GM21360 (cell line): ENCODE measurements at regions not wholly inside any gene's neighbourhood (a gene's known extent, or its start where the extent isn't known, plus 50 kb on each side); places are given as distances from the start of the nearest gene placed in this dataset.
"Not testable (repeated sequence)": the region's sequence is repeated elsewhere in the genome, so short reads cannot be mapped to it uniquely, and the experiment has no call there.

Experiments
- ATAC-seq: cut with Tn5 transposase; IDR thresholded peaks from one replicate; pipeline ENCODE4 v1.9.1; 2021; ENCODE audit warnings: mild to moderate bottlenecking, moderate library complexity; ENCODE audit not compliant: unreplicated experiment

DNA sequence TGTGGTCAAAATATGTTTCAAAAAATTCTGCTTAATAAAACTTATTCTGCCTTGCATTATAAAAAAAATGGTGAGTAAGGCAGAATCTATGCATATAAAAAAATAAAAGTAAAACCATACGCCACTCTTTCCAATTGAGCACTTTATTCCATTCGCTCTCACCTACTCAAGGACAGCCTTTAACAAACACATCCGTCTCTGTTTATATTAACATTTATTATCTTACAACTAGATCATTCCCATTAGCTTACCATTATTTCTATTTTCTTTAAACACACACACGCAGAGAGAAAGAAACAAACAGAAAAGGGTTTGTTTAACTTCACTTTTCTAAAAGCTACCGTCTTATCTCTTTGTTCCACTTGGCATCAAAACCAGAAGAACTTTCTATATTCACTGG lies 598.9 kb upstream of the CHRM3 start:
- ATAC-seq = no peak

DNA sequence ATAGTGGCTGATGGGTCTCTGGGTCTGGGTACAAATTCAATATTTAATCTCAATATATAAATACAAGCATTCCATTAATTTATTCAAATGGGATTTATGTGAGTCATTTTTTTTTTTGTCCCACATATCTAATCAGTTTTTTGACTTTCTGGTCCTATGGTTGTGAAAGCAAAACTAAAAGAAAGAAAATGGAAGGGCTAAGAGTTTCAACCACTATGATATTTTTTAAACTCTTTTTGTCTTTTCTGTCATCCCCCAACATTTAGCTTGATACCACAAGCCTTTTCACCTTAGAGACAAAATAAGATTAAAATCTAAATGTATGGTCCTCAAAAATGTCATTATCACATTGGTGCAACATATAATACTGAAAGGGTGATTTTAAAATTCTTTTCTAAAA lies 602.7 kb upstream of the CHRM3 start:
- no peak for ATAC-seq

DNA sequence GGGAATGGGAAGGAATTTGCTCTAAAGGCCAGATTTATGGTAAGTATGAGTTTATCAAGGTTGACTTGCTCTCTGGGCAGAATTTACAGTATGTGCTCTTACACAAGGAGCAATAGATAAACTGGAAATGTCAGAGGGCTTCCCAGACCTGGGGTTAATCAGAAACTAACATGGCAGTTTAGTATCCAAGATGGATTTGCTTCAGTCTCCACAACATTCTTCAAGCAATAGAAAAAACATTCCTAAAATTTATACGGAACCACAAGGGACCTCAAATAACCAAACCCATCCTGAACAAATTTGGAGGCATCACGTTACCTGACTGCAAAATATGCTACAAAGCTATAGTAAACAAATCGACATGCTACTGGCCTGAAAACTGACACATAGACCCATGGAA lies 606.7 kb upstream of the CHRM3 start:
- no peak for ATAC-seq

DNA sequence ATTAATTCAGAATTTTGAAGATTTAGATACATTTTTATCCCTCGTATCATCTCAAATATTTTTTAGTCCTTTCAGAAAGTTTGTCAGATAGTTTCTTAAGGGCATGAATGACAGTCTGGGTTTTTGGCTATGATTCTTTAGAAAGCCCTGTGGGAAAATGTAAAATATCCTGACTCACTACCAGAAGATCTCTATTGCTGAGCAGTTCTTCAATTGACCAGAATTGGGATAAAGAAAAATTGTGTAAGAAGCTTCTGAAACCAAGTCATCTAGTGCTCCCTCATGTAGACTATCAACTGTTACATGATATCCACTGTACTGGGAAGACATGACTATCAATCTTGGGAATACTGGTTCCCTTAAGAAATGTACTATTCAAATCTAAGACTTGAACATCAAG lies 608.3 kb upstream of the CHRM3 start:
- ATAC-seq = no peak

DNA sequence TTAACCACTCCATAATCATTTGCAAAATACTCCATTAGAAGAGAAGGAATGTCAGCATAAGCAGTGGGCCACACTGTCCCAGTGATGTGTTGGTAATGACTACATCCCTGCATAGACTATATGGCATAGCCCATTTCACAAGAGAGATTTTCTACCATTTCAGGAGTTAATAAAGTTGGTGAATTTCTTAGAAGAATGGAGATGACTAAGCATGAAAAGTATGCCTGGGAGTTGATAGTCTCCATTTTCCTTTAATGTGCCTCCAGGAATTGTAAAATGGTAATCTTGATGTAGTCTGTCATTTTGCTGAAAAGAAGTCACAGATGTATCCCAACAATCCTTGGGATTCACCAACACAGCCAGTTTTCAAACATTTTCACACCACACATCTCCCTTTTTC lies 608.8 kb upstream of the CHRM3 start:
- no peak for ATAC-seq

DNA sequence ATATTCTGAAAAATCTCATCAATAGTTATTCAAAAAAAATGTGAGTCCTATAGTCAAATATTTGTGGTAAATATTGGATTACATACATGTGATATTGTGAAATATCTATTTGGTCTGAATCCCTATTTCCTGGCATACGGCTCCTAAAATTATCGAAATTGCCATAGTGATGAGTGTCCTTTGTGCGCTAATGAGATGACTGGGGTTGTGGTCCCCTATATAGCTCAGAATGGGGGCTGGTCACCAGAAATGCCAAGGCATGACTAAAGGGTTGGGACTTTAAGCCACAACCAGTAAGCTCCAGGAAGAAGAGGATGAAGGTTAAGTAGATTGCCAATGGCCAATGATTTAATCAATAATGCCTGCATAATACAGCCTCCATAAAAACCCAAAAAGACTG lies 610.2 kb upstream of the CHRM3 start:
- ATAC-seq = no peak

DNA sequence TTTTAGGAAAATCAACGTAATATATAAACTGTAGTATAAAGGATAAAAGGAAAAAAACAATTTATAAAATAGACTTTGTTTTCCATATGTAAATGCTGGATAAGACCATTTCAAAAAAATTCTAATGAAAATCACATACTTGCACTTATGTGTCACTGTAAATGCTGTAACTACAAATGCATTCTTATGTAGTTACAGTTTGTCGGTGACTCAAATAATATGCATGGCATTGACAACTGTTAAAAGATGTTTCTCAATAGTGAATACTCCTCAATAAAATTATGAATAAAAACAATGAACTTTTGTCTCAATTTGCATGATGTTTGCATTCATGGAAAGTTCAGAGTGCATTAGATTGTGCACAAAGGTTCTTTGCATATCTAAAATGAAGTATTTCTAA lies 614.0 kb upstream of the CHRM3 start:
- ATAC-seq = no peak

DNA sequence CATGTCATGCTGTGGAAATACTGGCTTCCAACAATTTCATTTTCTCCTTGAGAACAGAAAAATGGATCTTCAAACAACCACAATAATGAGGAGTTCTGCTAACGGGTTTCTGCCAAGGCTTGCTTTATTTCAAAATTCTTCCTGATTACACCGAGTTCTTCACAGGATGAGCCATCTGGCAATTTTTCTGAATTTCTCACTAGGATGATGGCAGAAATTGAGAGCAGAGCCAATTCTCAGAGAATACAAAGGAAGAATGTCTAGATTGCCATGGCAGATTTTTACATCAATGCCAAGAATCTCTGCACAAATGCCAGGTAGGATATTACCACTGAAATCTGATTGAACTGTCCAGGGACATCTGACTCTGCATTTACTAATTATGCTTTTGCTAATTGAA lies 619.0 kb upstream of the CHRM3 start:
- ATAC-seq = no peak

DNA sequence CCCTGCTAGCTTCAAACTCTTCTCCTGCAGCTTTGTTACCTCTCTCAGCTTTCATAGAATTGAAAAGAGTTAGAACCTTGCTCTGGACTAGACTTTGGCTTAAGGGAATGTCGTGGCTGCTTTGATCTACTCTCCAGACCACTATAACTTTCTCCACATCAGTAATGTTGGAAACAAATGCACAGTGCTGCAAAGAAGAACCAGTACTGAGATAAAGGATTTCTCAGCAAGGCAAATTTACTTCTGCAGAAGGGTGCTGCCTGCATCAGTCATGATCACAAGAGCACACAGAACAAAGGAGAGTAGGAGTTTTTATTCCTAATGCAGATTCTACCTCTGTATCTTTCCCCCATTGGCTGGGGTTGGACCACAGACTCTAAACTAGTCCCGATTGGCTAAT lies 621.6 kb upstream of the CHRM3 start:
- ATAC-seq = no peak

DNA sequence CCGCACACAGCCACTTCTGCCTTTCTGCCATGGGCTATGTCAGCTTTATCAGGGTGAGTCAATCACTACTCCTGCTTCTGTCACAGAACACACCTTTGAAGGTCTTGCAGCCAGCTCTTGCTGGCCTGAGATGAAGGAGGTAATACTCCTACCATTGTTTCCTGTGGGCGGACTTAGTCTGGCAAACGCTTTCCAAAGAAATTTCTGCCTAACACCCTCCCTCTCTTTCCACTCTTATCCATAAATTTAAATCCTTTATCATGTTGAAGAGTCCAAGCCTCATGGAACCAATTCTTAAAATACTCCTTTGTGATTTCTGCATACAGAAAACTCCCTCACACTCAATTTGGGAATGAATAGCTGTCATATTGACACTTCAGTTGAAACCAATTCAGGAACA lies 633.1 kb upstream of the CHRM3 start:
- no peak for ATAC-seq

DNA sequence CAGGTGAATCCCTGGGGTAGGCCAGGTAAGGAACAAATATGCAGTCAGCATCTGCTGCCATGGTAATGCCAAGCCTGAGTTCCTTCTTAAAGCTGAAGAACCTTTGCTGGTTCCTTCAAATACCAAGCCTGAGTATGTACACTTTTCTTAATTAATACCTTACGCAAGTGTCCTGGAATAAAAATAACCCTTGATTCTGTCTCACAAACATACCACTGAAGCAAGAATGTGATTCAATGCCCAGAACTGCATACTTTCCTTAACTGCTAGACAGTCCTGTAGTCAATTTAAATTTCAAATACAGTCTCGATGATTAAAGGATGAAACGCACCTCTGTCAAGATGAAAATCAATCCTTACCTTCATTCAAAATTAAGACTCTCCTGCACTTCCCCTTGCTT lies 634.0 kb upstream of the CHRM3 start:
- ATAC-seq = no peak

DNA sequence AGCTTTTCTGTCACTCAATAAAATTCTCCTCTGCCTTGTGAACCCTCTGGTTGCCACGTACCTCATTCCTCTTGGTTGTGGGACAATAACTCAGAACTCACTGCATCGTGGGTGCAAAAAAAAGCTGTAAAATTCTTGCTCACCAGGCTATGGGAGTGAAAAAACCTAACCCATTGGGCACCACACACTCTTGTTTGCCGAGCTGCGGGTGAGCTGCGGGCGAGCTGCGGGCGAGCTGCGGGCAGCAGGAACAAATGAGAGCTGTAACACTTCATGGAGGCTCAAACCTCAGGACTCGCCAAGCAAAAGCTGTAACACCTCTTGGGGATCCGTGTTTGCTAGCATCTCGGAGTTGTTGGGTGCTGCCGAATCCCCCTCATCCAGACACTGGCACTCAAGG lies 641.3 kb upstream of the CHRM3 start:
- no peak for ATAC-seq

DNA sequence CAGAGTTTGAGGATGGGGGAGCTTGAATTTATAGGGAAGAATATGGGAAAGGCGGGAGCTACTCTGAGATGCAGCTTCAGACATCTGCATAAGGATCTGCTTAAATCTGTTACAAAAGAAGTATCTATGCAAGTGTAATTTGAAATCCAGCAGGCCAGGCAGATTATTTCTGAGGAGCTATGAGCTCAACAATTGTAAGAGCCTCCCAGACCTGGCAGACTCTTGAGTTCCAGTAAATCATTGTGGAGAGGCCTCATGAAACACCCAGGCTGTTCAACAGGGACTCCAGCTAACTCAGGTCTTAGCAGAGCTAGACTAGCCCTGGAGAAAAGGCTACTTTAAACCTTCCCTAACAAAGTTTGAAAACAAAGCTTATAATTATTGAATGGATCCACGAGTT lies 647.5 kb upstream of the CHRM3 start:
- ATAC-seq = no peak

DNA sequence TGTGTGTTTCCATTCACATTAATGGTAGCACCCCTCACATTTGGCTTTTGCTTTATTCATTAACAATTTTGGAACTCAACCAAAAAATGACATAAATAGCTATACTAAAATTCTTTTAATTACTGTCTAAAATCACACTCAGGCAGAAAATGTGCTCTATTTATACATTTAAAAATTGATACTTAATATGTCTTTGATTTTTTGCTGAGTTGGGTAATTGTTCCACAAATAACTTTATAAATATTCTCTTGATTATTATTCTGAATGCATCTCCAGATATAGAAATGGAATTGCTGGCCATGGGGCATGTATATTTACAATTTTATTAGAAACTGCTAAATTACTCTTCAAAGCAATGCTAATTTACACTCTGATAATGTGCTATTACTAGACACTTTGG lies 658.7 kb upstream of the CHRM3 start:
- no peak for ATAC-seq

DNA sequence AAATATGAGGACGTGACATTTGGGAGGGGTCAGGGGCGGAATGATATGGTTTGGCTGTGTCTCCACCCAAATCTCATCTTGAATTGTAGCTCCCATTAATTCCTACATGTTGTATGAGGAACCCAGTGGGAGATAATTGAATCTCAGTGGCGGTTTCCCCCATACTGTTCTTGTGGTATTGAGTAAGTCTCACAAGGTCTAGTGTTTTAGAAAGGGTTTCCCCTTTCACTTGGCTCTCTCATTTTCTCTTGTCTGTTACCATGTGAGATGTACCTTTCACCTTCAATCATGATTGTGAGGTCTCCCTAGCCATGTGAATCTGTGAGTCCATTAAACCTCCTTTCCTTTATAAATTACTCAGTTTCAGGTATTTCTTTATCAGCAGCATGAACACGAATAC lies 663.6 kb upstream of the CHRM3 start:
- ATAC-seq = no peak

DNA sequence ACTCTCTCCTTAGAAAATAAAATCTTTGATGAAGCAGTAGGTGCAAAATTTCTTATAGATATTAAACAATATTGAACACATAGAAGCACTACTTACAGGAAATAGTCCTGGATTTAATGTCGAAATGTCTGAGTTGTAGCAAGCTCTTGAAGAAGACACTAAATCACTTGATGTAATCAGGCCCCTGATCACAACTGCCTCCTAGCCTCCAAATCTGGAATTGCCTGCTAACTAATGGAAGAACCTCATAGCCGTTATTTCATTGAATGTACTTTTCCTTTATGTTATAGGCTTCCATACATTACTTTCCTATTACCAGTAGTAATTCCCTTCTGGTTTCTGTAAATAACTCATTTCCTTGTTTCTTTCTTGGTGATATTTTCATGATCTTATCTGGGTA lies 675.7 kb upstream of the CHRM3 start:
- ATAC-seq = no peak

DNA sequence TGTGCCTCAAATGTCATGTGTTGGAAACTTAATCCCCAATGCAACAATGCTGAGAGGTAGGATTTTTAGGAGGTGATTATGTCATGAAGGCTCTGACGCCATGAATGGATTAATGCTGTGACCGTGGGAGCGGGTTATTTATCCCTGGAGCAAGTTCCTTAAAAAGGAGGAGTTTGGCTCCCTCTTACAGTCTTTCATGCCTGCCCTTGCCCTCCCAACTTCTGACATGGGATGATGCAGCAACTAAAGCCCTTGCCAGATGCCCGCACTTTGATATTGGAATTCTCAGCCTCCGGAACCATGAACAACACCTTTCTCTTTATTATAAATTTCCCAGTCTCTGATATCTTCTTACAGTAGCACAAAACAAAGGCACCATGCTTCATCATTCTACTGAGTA lies 685.3 kb upstream of the CHRM3 start:
- no peak for ATAC-seq

DNA sequence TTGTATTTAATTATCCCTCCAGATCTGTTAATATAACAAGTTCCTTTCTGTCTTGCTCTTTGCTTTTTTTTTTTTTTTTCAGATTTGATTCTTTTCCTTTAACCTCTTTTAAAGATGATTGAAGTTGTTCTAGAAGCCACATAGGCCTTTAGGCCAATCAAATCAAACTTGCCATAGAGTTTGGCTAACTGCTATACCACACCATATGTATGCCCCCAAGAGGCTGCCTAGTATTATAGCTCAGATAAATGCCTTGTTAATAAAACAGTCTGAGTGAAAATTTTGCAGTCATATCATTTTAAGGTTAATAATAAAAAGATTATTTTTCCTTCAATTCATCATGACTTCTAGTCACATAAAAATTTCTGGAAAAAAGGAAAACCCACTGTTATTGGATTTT lies 696.0 kb upstream of the CHRM3 start:
- ATAC-seq = no peak

DNA sequence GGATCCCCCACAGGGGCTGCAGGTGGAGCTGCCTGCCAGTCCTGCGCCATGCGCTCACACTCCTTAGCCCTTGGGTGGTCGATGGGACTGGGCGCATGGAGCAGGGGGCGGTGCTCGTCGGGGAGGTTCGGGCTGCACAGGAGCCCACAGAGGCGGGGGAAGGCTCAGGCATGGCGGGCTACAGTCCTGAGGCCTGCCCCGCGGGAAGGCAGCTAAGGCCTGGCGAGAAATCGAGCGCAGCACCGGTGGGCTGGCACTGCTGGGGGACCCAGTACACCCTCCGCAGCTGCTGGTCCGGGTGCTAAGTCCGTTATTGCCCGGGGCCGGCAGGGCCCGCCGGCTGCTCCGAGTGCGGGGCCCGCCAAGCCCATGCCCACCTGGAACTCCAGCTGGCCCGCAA lies 701.8 kb upstream of the CHRM3 start:
- ATAC-seq = not testable (repeated sequence)

DNA sequence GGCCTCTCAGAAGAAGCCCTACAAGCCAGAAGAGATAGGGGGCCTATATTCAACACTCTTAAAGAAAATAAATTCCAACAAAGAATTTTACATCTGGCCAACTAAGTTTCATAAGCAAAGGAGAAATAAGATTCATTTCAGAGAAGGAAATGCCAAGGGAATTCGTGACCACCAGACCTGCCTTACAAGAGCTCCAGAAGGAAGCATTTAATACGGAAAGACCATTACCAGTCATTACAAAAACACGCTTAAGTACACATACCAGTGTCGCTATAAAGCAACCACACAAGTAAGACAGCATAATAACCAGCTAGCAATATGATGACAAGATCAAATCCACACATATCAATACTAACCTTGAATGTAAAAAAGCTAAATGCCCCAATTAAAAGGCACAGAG lies 704.9 kb upstream of the CHRM3 start:
- ATAC-seq = no peak

DNA sequence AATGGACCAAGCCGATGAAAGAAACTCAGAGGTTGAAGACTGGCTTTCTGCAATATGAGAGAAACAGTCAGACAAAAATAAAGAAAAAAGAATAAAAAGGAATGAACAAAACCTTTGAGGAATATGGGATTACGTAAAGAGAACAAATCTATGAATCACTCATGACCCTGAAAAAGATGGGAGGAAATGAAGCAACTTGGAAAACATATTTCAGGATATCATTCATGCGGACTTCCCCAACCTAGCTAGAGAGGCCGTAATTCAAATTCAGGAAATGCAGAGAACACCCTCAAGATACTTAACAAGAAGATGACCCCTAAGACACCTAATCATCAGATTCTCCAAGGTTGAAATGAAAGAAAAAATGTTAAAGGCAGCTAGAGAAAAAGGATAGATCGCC lies 705.3 kb upstream of the CHRM3 start:
- ATAC-seq = no peak

DNA sequence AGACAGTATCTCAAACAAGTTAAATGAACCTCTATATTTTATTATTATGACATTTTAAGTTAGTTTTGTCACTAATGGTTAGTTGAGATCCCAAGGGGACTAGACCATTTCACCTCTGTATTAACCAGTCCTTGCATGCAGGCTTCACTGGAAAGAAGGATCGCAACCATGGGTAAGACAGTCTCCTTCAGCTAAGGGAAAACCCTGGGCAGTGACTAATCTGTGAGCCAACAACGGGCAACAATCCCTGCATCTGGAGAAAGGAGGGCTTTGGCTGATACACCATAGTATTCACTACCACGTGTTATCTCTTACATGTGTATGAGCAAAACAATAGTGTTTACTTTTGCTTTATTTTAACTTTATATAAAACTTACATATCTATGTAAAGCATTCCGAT lies 708.8 kb upstream of the CHRM3 start:
- no peak for ATAC-seq

DNA sequence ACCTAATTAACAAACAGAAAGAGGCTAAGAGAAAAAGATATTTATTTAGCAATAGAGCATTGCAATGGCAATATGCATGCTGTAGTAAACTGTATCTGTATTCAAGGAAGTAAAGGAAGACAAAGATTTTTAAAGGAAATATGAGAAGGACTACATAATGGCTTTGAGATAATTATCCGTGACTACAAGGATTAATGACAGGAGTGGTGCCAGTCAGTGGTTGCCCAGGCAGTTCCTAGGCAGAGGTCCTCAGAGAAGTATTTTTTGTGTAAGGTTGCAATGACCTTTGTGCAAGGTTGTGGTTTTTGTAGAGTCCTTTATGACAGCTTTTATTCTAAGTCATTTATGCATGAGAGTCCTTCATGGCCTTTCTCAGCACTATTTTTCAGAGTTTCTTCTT lies 711.1 kb upstream of the CHRM3 start:
- ATAC-seq = no peak

DNA sequence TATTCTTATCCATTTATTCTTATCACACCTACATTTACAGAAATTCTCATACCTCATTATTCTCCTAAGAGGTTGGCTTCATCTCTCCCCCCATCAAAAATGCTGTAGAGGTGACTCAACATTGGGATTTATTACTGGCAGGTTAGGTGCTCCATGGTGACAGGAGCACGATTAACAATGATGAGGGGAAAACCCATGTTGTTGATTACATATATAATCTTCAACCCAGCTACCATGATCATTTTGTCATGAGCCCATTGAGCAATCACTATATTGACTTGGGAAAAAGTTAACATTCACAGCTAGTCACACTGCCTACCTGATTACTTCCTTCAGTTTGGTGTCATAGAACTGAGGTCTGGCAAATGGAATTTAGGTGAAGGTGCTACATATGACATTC lies 712.1 kb upstream of the CHRM3 start:
- no peak for ATAC-seq
